Astrocyte of the spinal cord (primary cell): ENCODE measurements at regions not wholly inside any gene's neighbourhood (a gene's known extent, or its start where the extent isn't known, plus 50 kb on each side); places are given as distances from the start of the nearest gene placed in this dataset.

Experiments used
- DNase-seq: peaks from one replicate; pipeline ENCODE4 v3.0.0; 2011; ENCODE audit warnings: low read depth, low spot score
- H3K4me3 ChIP-seq: 2 replicates; pipeline ENCODE4 v1.5.1; 2011; ENCODE audit warnings: low read depth, mild to moderate bottlenecking, low read length, moderate library complexity
- in situ Hi-C: cut with HindIII; loops from 2 replicates; pipeline ENCODE4 v1.10.0; 2017; ENCODE audit warnings: low sequenced_read_pairs
- TF ChIP-seq, protein P1 (sequence below): IDR thresholded peaks from 2 replicates; pipeline ENCODE4 v1.5.1; 2012; ENCODE audit warnings: low read depth, mild to moderate bottlenecking, low read length, inconsistent platforms

DNA sequence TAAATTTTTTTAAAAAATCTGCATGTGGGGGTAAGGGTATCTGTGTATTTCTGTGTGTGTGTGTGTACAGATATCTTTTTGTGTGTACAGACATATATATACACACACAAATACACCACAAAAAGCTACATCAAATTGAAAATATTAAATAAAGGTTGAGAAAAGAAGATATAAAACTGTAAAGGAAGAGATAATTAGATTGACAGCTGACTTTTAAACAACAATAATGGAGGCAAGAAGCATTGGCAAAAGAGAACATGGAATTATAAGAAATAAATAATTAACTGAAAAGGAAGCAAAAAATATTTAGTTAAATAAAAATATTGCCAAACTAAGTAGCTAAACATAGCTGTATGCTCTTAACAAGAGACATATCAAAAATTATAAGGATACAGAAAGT, 291.4 kb downstream of the FSCB start:
- no peak overlapping the region for H3K4me3 ChIP-seq
- TF ChIP-seq, protein P1, sequence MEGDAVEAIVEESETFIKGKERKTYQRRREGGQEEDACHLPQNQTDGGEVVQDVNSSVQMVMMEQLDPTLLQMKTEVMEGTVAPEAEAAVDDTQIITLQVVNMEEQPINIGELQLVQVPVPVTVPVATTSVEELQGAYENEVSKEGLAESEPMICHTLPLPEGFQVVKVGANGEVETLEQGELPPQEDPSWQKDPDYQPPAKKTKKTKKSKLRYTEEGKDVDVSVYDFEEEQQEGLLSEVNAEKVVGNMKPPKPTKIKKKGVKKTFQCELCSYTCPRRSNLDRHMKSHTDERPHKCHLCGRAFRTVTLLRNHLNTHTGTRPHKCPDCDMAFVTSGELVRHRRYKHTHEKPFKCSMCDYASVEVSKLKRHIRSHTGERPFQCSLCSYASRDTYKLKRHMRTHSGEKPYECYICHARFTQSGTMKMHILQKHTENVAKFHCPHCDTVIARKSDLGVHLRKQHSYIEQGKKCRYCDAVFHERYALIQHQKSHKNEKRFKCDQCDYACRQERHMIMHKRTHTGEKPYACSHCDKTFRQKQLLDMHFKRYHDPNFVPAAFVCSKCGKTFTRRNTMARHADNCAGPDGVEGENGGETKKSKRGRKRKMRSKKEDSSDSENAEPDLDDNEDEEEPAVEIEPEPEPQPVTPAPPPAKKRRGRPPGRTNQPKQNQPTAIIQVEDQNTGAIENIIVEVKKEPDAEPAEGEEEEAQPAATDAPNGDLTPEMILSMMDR: no peak
- in situ Hi-C loops: no loop called here
- DNase-seq: no peak

DNA sequence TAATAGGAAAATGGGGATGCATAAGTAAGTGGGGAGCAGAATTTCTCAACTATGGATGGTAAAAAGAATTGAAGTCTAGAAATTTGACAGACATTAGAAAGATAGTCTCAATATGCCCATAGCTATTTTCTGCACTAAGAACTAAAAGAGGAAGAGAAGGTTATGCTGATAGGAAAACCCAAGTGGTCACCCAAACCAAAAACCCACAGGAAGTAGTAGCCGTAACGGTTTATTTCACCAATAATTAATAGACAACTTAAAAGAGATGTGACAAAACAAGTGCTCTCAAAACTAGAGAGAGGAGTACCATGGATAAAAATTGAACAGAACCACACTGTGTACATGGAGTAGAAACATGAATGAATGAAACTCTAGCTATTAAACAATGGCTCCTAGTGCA, 295.4 kb downstream of the FSCB start:
- no peak for DNase-seq
- no peak overlapping the region for H3K4me3 ChIP-seq
- in situ Hi-C loops: no loop called here
- TF ChIP-seq, protein P1: no peak

DNA sequence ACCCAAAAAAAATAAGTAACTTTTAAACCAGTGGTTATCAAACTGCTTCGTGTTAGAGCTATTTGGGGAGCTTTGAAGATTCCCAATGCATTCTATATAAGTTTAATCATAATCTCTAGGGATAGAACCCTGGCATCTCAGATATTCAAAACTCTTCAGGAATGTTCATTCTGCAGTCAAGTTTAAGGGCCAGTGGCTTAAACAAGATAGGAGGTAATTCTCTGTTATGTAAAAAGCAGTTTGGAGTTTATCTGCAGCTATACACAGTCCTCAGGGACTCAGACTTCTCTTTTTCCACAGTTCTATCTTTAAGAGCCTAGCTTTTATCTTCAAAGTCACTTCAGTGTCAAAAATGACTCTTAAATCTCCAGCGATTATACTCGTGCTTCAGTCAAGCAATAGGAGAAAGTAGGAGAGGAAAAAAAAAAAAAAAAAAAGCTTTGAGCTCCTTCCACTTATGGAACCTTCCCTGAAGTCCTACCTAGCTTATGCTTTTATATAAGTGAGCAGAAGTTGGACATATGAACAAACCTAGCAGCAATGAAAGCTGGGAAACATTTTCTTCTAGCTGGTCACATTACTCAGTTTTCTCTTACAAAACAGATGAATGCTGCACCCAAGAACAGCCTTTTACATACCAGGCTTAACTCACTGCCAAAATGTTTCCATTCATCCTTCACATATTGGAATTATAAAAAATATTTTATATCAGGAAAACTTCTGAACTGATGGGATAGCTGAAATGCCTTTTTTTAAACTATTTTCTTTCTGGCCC, 302.8 kb downstream of the FSCB start:
- peak; percentile 3 for DNase-seq
- in situ Hi-C loops: no loop called here
- no peak overlapping the region for H3K4me3 ChIP-seq
- TF ChIP-seq, protein P1: no peak

DNA sequence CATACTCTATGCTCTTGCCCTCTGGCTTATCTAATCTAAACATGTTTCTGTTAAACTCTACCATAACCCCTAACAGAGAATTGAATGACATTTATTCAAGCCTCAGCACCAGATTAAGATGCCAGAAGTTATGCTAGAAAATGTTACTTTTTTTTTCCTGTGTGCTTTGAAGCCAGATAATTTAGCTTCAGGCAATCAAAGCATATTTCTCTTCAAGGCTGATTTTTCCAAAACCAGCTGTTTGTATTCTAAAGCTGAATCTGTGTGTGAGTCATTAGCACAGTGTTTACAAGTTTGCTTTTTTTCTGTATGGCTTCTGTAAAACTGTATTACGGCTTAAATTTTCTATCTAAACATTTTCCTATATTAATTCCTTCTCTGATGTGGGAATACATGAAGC, 326.1 kb downstream of the FSCB start:
- TF ChIP-seq, protein P1: no peak
- in situ Hi-C loops: no loop called here
- no peak for DNase-seq

DNA sequence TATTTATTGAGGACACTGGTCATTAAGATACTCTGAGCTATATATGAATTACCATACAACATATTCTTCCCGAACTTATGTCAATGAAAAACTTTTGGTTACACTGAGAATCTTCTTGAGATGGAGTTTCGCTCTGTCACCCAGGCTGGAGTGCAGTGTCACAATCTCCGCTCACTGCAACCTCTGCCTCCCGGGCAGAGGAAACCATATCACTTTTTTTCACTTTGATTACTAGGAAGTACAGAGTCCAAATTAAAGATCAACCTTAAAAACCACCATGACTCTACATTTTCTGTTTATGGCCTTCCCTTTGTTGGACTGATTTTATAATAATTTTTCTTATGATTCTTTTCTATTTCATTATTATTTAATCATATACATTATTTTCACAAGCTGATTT, 336.5 kb downstream of the FSCB start:
- no peak overlapping the region for H3K4me3 ChIP-seq
- in situ Hi-C loops: no loop called here
- TF ChIP-seq, protein P1: no peak
- DNase-seq: no peak

More for the DNA sequence above, 326.1 kb downstream of the FSCB start:
- H3K4me3 ChIP-seq: no peak overlapping the region

DNA sequence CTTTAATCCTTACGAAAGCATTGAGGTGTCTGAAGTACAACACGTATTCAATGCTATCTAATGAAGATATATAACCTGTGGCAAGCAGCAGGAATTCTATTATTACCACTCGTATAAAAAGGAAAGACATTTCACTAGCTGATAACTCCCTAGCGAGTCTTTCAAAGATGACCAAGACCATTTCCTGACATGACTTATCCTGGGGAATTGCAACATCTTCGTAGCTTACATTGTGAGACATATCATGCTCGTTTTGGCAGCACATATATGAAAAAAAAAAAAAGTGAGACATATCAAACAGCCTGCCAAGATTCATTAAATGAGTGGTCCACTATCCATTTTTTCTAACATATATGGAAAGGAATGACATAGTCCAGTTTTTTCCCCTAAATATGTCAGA, 337.0 kb downstream of the FSCB start:
- in situ Hi-C loops: no loop called here
- DNase-seq: no peak
- TF ChIP-seq, protein P1: no peak
- H3K4me3 ChIP-seq: no peak overlapping the region

DNA sequence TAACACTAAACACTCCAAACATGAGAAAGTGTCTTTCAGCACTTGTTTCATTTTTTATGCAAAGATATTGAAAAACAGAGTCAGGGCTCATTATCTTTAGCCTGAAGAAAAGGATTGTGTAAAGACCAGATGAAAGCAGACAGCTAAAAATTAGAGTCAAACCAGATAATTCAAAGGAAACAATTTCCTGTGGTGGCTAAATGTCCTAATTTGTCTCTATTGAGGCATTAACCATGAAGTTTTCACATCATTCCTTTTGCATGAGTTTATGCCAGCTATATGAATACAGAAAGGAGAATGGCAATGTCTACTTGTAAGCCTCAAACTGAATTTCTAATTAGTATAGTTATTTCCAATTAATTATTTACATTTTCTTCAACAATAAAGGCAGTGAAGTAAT, 338.5 kb downstream of the FSCB start:
- TF ChIP-seq, protein P1: no peak
- in situ Hi-C loops: no loop called here
- no peak overlapping the region for H3K4me3 ChIP-seq
- no peak for DNase-seq
